Glutamatergic neuron (in vitro differentiated cells): ENCODE measurements at regions not wholly inside any gene's neighbourhood (a gene's known extent, or its start where the extent isn't known, plus 50 kb on each side); places are given as distances from the start of the nearest gene placed in this dataset.
"Not testable (repeated sequence)": the region's sequence is repeated elsewhere in the genome, so short reads cannot be mapped to it uniquely, and the experiment has no call there.

Experiments used
- DNase-seq: peaks from one replicate; pipeline ENCODE4 v3.0.0; 2022
- H3K27ac Mint-ChIP-seq: one replicate; pipeline ENCODE4 v1.8.0; 2020; ENCODE audit warnings: mild to moderate bottlenecking, mixed read lengths, inconsistent platforms; ENCODE audit not compliant: unreplicated experiment
- H3K27me3 Mint-ChIP-seq: one replicate; pipeline ENCODE4 v1.8.0; 2020; ENCODE audit warnings: mild to moderate bottlenecking, moderate library complexity, mixed read lengths, inconsistent platforms; ENCODE audit not compliant: unreplicated experiment
- H3K36me3 Mint-ChIP-seq: one replicate; pipeline ENCODE4 v1.8.0; 2020; ENCODE audit warnings: mild to moderate bottlenecking, mixed read lengths, inconsistent platforms; ENCODE audit not compliant: unreplicated experiment
- H3K4me1 Mint-ChIP-seq: one replicate; pipeline ENCODE4 v1.8.0; 2020; ENCODE audit warnings: mild to moderate bottlenecking, low read depth, mixed read lengths, inconsistent platforms; ENCODE audit not compliant: unreplicated experiment
- H3K4me3 Mint-ChIP-seq: one replicate; pipeline ENCODE4 v1.8.0; 2020; ENCODE audit warnings: mild to moderate bottlenecking, mixed read lengths, inconsistent platforms; ENCODE audit not compliant: unreplicated experiment
- H3K9me3 Mint-ChIP-seq: one replicate; pipeline ENCODE4 v1.8.0; 2020; ENCODE audit warnings: mild to moderate bottlenecking, moderate library complexity, mixed read lengths, inconsistent platforms; ENCODE audit not compliant: unreplicated experiment
- CTCF ChIP-seq: fragments of 200-600 bp; sonication (generic); IDR thresholded peaks from one replicate; pipeline ENCODE4 v1.5.0; 2021; ENCODE audit not compliant: partially characterized antibody, unreplicated experiment

- DNase-seq: no peak
- no peak for TF ChIP-seq CTCF
- no peak overlapping the region for H3K27ac Mint-ChIP-seq
- H3K27me3 Mint-ChIP-seq: no peaks in the 10 kb centered on the region
- H3K4me1 Mint-ChIP-seq: no peaks in the 10 kb centered on the region
- H3K9me3 Mint-ChIP-seq: no peaks in the 10 kb centered on the region
- no peaks in the 10 kb centered on the region for H3K36me3 Mint-ChIP-seq
- no peak overlapping the region for H3K4me3 Mint-ChIP-seq
These were observed 85.8 kb upstream of the CMC1 start for GRCh38 chr3:28155631-28156030.

- not testable (repeated sequence) for H3K36me3 Mint-ChIP-seq, H3K4me3 Mint-ChIP-seq, H3K9me3 Mint-ChIP-seq, H3K27ac Mint-ChIP-seq, DNase-seq, H3K27me3 Mint-ChIP-seq, H3K4me1 Mint-ChIP-seq
These were observed 84.8 kb upstream of the CMC1 start for GRCh38 chr3:28156599-28156998.

- Mint-ChIP-seq H3K4me3 (no peak overlapping the region), H3K27me3 (no peaks in the 10 kb centered on the region), H3K9me3 (no peaks in the 10 kb centered on the region), H3K36me3 (no peaks in the 10 kb centered on the region), H3K27ac (no peak overlapping the region), H3K4me1 (no peaks in the 10 kb centered on the region)
- no peak for DNase-seq
- no peak for TF ChIP-seq CTCF
These were observed 69.5 kb upstream of the CMC1 start for GRCh38 chr3:28171962-28172361.

- H3K36me3 Mint-ChIP-seq: no peaks in the 10 kb centered on the region
- H3K4me1 Mint-ChIP-seq: no peaks in the 10 kb centered on the region
- TF ChIP-seq CTCF: no peak
- no peak overlapping the region for H3K4me3 Mint-ChIP-seq
- no peaks in the 10 kb centered on the region for H3K9me3 Mint-ChIP-seq
- no peaks in the 10 kb centered on the region for H3K27me3 Mint-ChIP-seq
- no peak for DNase-seq
- H3K27ac Mint-ChIP-seq: no peak overlapping the region
These were observed 68.7 kb upstream of the CMC1 start for GRCh38 chr3:28172748-28173147.

- H3K4me1 Mint-ChIP-seq: no peaks in the 10 kb centered on the region
- DNase-seq: no peak
- H3K4me3 Mint-ChIP-seq: no peak overlapping the region
- H3K9me3 Mint-ChIP-seq: no peaks in the 10 kb centered on the region
- H3K27ac Mint-ChIP-seq: no peak overlapping the region
- H3K36me3 Mint-ChIP-seq: no peaks in the 10 kb centered on the region
- TF ChIP-seq CTCF: no peak
- H3K27me3 Mint-ChIP-seq: no peaks in the 10 kb centered on the region
These were observed 67.6 kb upstream of the CMC1 start for GRCh38 chr3:28173836-28174235.

- Mint-ChIP-seq H3K4me3 (no peak overlapping the region), H3K36me3 (no peaks in the 10 kb centered on the region), H3K27me3 (peaks cover 3% of the 10 kb centered on the region), H3K9me3 (no peaks in the 10 kb centered on the region), H3K4me1 (no peaks in the 10 kb centered on the region), H3K27ac (no peak overlapping the region)
- no peak for DNase-seq
- TF ChIP-seq CTCF: no peak
These were observed 54.7 kb upstream of the CMC1 start for GRCh38 chr3:28186748-28187147.
